Panc1 (cell line): ENCODE measurements at regions not wholly inside any gene's neighbourhood (a gene's known extent, or its start where the extent isn't known, plus 50 kb on each side); places are given as distances from the start of the nearest gene placed in this dataset.

Experiments used
- ATAC-seq: fragments of 200-7000 bp; cut with Tn5 transposase; 2 replicates; pipeline ENCODE4 v1.9.1; 2020; ENCODE audit warnings: mild to moderate bottlenecking, moderate library complexity
- BruUV-seq: library from RNA; stranded (reverse); fragments of 400-500 nt; replicated peaks from 2 replicates; lab custom pipeline; 2021; lab: Mats Ljungman, UMichigan
- CTCF ChIA-PET: fragments of 300-600 bp; sonication (Branson Sonifier 250); formaldehyde crosslinking; loops from one replicate; lab custom pipeline; 2022; ENCODE audit warnings: antibody characterized with exemption; lab: Charles Lee
- POLR2A ChIA-PET: fragments of 300-600 bp; sonication (Branson Sonifier 250); formaldehyde crosslinking; loops from one replicate; lab custom pipeline; 2022; ENCODE audit warnings: antibody characterized with exemption; lab: Charles Lee
- DNase-seq: peaks from one replicate; pipeline ENCODE4 v3.0.0-alpha.2; 2010; ENCODE audit warnings: low read depth, low spot score
- H3K27ac ChIP-seq: 2 replicates; pipeline ENCODE4 v1.5.1; 2011; ENCODE audit warnings: mild to moderate bottlenecking, low read length, inconsistent platforms
- H3K27me3 ChIP-seq: fragments of 200-500 bp; sonication (Bioruptor generic); 2 replicates; pipeline ENCODE4 v1.6.0; 2014; ENCODE audit warnings: low read length, inconsistent platforms; ENCODE audit not compliant: control insufficient read depth, insufficient read depth
- H3K36me3 ChIP-seq: fragments of 200-500 bp; sonication (Bioruptor generic); 2 replicates; pipeline ENCODE4 v1.5.1; 2014; ENCODE audit warnings: inconsistent platforms, mild to moderate bottlenecking, low read length, moderate library complexity; ENCODE audit not compliant: control insufficient read depth, insufficient read depth
- H3K4me1 ChIP-seq: 2 replicates; pipeline ENCODE4 v1.5.1; 2011; ENCODE audit warnings: inconsistent platforms, mild to moderate bottlenecking, low read length, moderate library complexity; ENCODE audit not compliant: control insufficient read depth, insufficient read depth
- H3K4me3 ChIP-seq, 2 experiments: 2 replicates each; pipeline ENCODE4 v1.5.1; 2011 to 2012; ENCODE audit warnings: low read depth in 2 of 2, low read length in 2 of 2, mild to moderate bottlenecking in 2 of 2, inconsistent platforms in 1 of 2, moderate library complexity in 1 of 2
- H3K9me3 ChIP-seq: fragments of 200-500 bp; sonication (Bioruptor generic); 2 replicates; pipeline ENCODE4 v1.5.1; 2014; ENCODE audit warnings: low read depth, mild to moderate bottlenecking, inconsistent platforms, low read length, moderate library complexity; ENCODE audit not compliant: control insufficient read depth, insufficient read depth
- CTCF ChIP-seq: fragments of 450-650 bp; IDR thresholded peaks from 2 replicates; pipeline ENCODE4 v1.5.1; 2017; ENCODE audit warnings: mild to moderate bottlenecking
- POLR2AphosphoS5 ChIP-seq: IDR thresholded peaks from 2 replicates; pipeline ENCODE4 v1.6.1; 2012; ENCODE audit warnings: mild to moderate bottlenecking, low read depth, low read length, moderate library complexity
- REST ChIP-seq, 2 experiments: IDR thresholded peaks; 2 replicates each; pipeline ENCODE4 v1.6.1; 2011 to 2012; ENCODE audit warnings: low read depth in 2 of 2, control low read depth in 1 of 2, low read length in 1 of 2, mild to moderate bottlenecking in 1 of 2, moderate library complexity in 1 of 2; ENCODE audit not compliant: insufficient read depth in 1 of 2
- SIN3A ChIP-seq: IDR thresholded peaks from 2 replicates; pipeline ENCODE4 v1.6.1; 2012; ENCODE audit warnings: low read depth, mild to moderate bottlenecking, low read length, moderate library complexity, borderline replicate concordance; ENCODE audit not compliant: insufficient read depth
- TCF7L2 ChIP-seq: IDR thresholded peaks from 2 replicates; pipeline ENCODE4 v1.6.1; 2011; ENCODE audit warnings: mild to moderate bottlenecking, low read depth, low read length, inconsistent platforms
- in situ Hi-C: cut with HindIII; loops from 2 replicates; pipeline ENCODE4 v1.10.0; 2016; ENCODE audit warnings: low sequenced_read_pairs, low pct_unique_long_range_greater_than_20kb
- intact Hi-C: fragments of 100-400 bp; cut with micrococcal nuclease; formaldehyde crosslinking; loops from one replicate; pipeline ENCODE4 v1.10.0; 2022; ENCODE audit not compliant: unreplicated experiment

- POLR2A ChIA-PET, result no interaction called here
- intact Hi-C loops, result no loop called here
- no TSS peak for BruUV-seq
Observed at GRCh38 chr7:85456254-85456653, 269.4 kb upstream of the SEMA3D start.

GRCh38 chr7:85454904-85455303 lies 268.0 kb upstream of the SEMA3D start:
- Histone ChIP-seq H3K4me3 (no peak overlapping the region), H3K36me3 (no peaks in the 10 kb centered on the region), H3K9me3 (no peaks in the 10 kb centered on the region), H3K27ac (no peak overlapping the region), H3K4me1 (no peaks in the 10 kb centered on the region), H3K27me3 (no peaks in the 10 kb centered on the region)
- in situ Hi-C loops (no loop called here), intact Hi-C loops (no loop called here)
- no TSS peak for BruUV-seq
- POLR2A ChIA-PET, result no interaction called here
- TF ChIP-seq CTCF, result no peak
- TF ChIP-seq REST (IDR thresholded peaks at IDR 0.05; ENCODE audit: insufficient read depth in 1 of 2, low read depth in 2 of 2, low read length in 1 of 2), result no peak
- TF ChIP-seq POLR2AphosphoS5, result no peak
- TF ChIP-seq TCF7L2, result no peak
- no peak for TF ChIP-seq SIN3A
- CTCF ChIA-PET, result no interaction called here
- DNase-seq (no peak), ATAC-seq (no peak)

More at GRCh38 chr7:85456254-85456653, 269.4 kb upstream of the SEMA3D start:
- no peak overlapping the region for H3K27ac ChIP-seq
- CTCF ChIA-PET, result no interaction called here
- H3K9me3 ChIP-seq, result no peaks in the 10 kb centered on the region
- H3K36me3 ChIP-seq, result no peaks in the 10 kb centered on the region
- H3K4me3 ChIP-seq, result no peak overlapping the region
- no peak for DNase-seq
- in situ Hi-C loops, result no loop called here
- TF ChIP-seq TCF7L2 (no peak), CTCF (no peak; the same call in 1 of the 2 replicates), POLR2AphosphoS5 (no peak), SIN3A (no peak), REST (IDR thresholded peaks at IDR 0.05; ENCODE audit: insufficient read depth in 1 of 2, low read depth in 2 of 2, low read length in 1 of 2) (no peak)
- no peaks in the 10 kb centered on the region for H3K4me1 ChIP-seq
- H3K27me3 ChIP-seq, result no peaks in the 10 kb centered on the region
- ATAC-seq, result no peak
